IMR-90 (cell line): ENCODE measurements at regions not wholly inside any gene's neighbourhood (a gene's known extent, or its start where the extent isn't known, plus 50 kb on each side); places are given as distances from the start of the nearest gene placed in this dataset.

Experiments
- ATAC-seq: fragments of 200-7000 bp; cut with Tn5 transposase; 2 replicates; pipeline ENCODE4 v1.9.1; 2020; ENCODE audit warnings: low read depth, mild to moderate bottlenecking, moderate library complexity
- BruUV-seq: library from RNA; stranded (reverse); fragments of 400-500 nt; replicated peaks from 2 replicates; lab custom pipeline; 2021; lab: Mats Ljungman, UMichigan
- CTCF ChIA-PET: fragments of 300-600 bp; formaldehyde crosslinking; extraction: SDS; loops from one replicate; lab custom pipeline; 2021; ENCODE audit warnings: antibody characterized with exemption; lab: Yijun Ruan, JAX
- POLR2A ChIA-PET: fragments of 300-600 bp; sonication (Branson Sonifier 250); formaldehyde crosslinking; loops from one replicate; lab custom pipeline; 2022; ENCODE audit warnings: antibody characterized with exemption; ENCODE audit not compliant: unreplicated experiment; lab: Charles Lee
- DNase-seq: peaks from one replicate; pipeline ENCODE4 v3.0.0; 2013
- H2AFZ ChIP-seq: replicated peaks from 2 replicates; pipeline ENCODE3; 2013; ENCODE audit warnings: low read length, mild to moderate bottlenecking; ENCODE audit not compliant: poor library complexity
- H2AK5ac ChIP-seq: 2 replicates; pipeline ENCODE4 v1.6.1; 2013; ENCODE audit warnings: low read depth, low read length, inconsistent platforms
- H2AK9ac ChIP-seq: replicated peaks from 2 replicates; pipeline ENCODE3; 2013; ENCODE audit warnings: mild to moderate bottlenecking, low read depth, low read length, moderate library complexity; ENCODE audit not compliant: poor library complexity
- H2BK120ac ChIP-seq: 2 replicates; pipeline ENCODE4 v1.6.1; 2013; ENCODE audit warnings: low read depth, low read length, inconsistent platforms
- H2BK15ac ChIP-seq: 3 replicates; pipeline ENCODE4 v1.6.1; 2013; ENCODE audit warnings: low read depth, low read length, inconsistent platforms
- H2BK20ac ChIP-seq: 2 replicates; pipeline ENCODE4 v1.6.1; 2013; ENCODE audit warnings: low read depth, mild to moderate bottlenecking, inconsistent platforms, low read length, moderate library complexity
- H2BK5ac ChIP-seq: 2 replicates; pipeline ENCODE4 v1.6.1; 2013; ENCODE audit warnings: mild to moderate bottlenecking, low read depth, low read length, inconsistent platforms; ENCODE audit not compliant: poor library complexity, severe bottlenecking
- H3K14ac ChIP-seq: replicated peaks from 2 replicates; pipeline ENCODE4 v1.6.1; 2013; ENCODE audit warnings: low read depth, low read length, inconsistent platforms
- H3K18ac ChIP-seq: 2 replicates; pipeline ENCODE4 v1.6.1; 2013; ENCODE audit warnings: low read depth, low read length, control low read depth
- H3K23ac ChIP-seq: 2 replicates; pipeline ENCODE4 v1.6.1; 2013; ENCODE audit warnings: low read depth, low read length, inconsistent platforms
- H3K27ac ChIP-seq: 2 replicates; pipeline ENCODE4 v1.5.1; 2013; ENCODE audit warnings: mild to moderate bottlenecking, control low read depth, low read length; ENCODE audit not compliant: insufficient read depth
- H3K27me3 ChIP-seq: 2 replicates; pipeline ENCODE4 v1.6.1; 2013; ENCODE audit warnings: low read length; ENCODE audit not compliant: control insufficient read depth, insufficient read depth
- H3K36me3 ChIP-seq: 2 replicates; pipeline ENCODE4 v1.6.1; 2013; ENCODE audit warnings: low read length, mixed read lengths; ENCODE audit not compliant: control insufficient read depth, insufficient read depth
- H3K4ac ChIP-seq: 2 replicates; pipeline ENCODE4 v1.6.1; 2013; ENCODE audit warnings: low read depth, low read length, inconsistent platforms
- H3K4me1 ChIP-seq: 2 replicates; pipeline ENCODE4 v1.6.1; 2013; ENCODE audit warnings: low read length, mixed read lengths; ENCODE audit not compliant: control insufficient read depth, insufficient read depth
- H3K4me2 ChIP-seq: 2 replicates; pipeline ENCODE4 v1.6.1; 2013; ENCODE audit warnings: low read depth, mild to moderate bottlenecking, control low read depth, low read length, moderate library complexity
- H3K4me3 ChIP-seq: 2 replicates; pipeline ENCODE4 v1.5.1; 2013; ENCODE audit warnings: low read depth, mild to moderate bottlenecking, control low read depth, low read length, moderate library complexity; ENCODE audit not compliant: insufficient read depth
- H3K56ac ChIP-seq: 2 replicates; pipeline ENCODE4 v1.6.1; 2013; ENCODE audit warnings: low read length, inconsistent platforms; ENCODE audit not compliant: insufficient read depth; ENCODE audit errors: extremely low read depth
- H3K79me1 ChIP-seq, 2 experiments: 2 replicates each; pipeline ENCODE4 v1.6.1; 2013; ENCODE audit warnings: low read length in 2 of 2, inconsistent platforms in 1 of 2, low read depth in 1 of 2
- H3K9ac ChIP-seq: 2 replicates; pipeline ENCODE4 v1.6.1; 2013; ENCODE audit warnings: low read depth, low read length, control low read depth
- H3K9me1 ChIP-seq: 2 replicates; pipeline ENCODE4 v1.6.1; 2013; ENCODE audit warnings: low read length, inconsistent platforms; ENCODE audit not compliant: insufficient read depth
- H3K9me3 ChIP-seq: 2 replicates; pipeline ENCODE4 v1.6.1; 2013; ENCODE audit warnings: low read length; ENCODE audit not compliant: control insufficient read depth, insufficient read depth
- H4K20me1 ChIP-seq: 2 replicates; pipeline ENCODE4 v1.6.1; 2013; ENCODE audit warnings: low read length, inconsistent platforms; ENCODE audit not compliant: insufficient read depth
- H4K5ac ChIP-seq: 2 replicates; pipeline ENCODE4 v1.6.1; 2013; ENCODE audit warnings: mild to moderate bottlenecking, low read depth, low read length, control low read depth
- H4K8ac ChIP-seq, 2 experiments: 2 replicates each; pipeline ENCODE4 v1.6.1; 2013; ENCODE audit warnings: low read depth in 2 of 2, low read length in 2 of 2, control low read depth in 1 of 2, inconsistent platforms in 1 of 2
- H4K91ac ChIP-seq: 2 replicates; pipeline ENCODE4 v1.6.1; 2013; ENCODE audit warnings: low read depth, low read length, inconsistent platforms; ENCODE audit not compliant: insufficient read depth
- BHLHE40 ChIP-seq: fragments of 150-350 bp; IDR thresholded peaks from 2 replicates; pipeline ENCODE4 v1.6.1; 2016; ENCODE audit warnings: mild to moderate bottlenecking, low read depth, low read length
- CEBPB ChIP-seq: IDR thresholded peaks from 2 replicates; pipeline ENCODE4 v1.6.1; 2012; ENCODE audit warnings: low read depth, low read length, improper control_type of control experiment
- CHD1 ChIP-seq: IDR thresholded peaks from 2 replicates; pipeline ENCODE4 v1.6.1; 2012; ENCODE audit warnings: low read depth, low read length, improper control_type of control experiment
- FOS ChIP-seq: fragments of 150-350 bp; IDR thresholded peaks from 2 replicates; pipeline ENCODE4 v1.6.1; 2016; ENCODE audit warnings: low read depth, low read length
- MAFK ChIP-seq: IDR thresholded peaks from 2 replicates; pipeline ENCODE4 v1.6.1; 2012; ENCODE audit warnings: low read depth, low read length, improper control_type of control experiment
- MAZ ChIP-seq: IDR thresholded peaks from 2 replicates; pipeline ENCODE4 v1.6.1; 2012; ENCODE audit warnings: low read depth, mild to moderate bottlenecking, low read length, improper control_type of control experiment, moderate library complexity, borderline replicate concordance
- MXI1 ChIP-seq: IDR thresholded peaks from 2 replicates; pipeline ENCODE4 v1.6.1; 2012; ENCODE audit warnings: low read depth, mild to moderate bottlenecking, low read length, moderate library complexity, borderline replicate concordance
- NFE2L2 ChIP-seq: fragments of 150-350 bp; IDR thresholded peaks from 2 replicates; pipeline ENCODE4 v1.6.1; 2016; ENCODE audit warnings: low read depth, mild to moderate bottlenecking, low read length
- POLR2A ChIP-seq: IDR thresholded peaks from 2 replicates; pipeline ENCODE4 v1.6.1; 2012; ENCODE audit warnings: mild to moderate bottlenecking, low read depth, low read length
- RCOR1 ChIP-seq: IDR thresholded peaks from 2 replicates; pipeline ENCODE4 v1.6.1; 2012; ENCODE audit warnings: mild to moderate bottlenecking, low read length, improper control_type of control experiment; ENCODE audit not compliant: insufficient replicate concordance
- RFX5 ChIP-seq: IDR thresholded peaks from 2 replicates; pipeline ENCODE4 v1.8.0; 2012; ENCODE audit warnings: low read depth, mild to moderate bottlenecking, low read length, moderate library complexity
- SMC3 ChIP-seq: fragments of 150-350 bp; IDR thresholded peaks from 2 replicates; pipeline ENCODE4 v1.6.1; 2016; ENCODE audit warnings: low read depth, mild to moderate bottlenecking, antibody characterized with exemption, low read length, moderate library complexity
- USF2 ChIP-seq: fragments of 150-350 bp; IDR thresholded peaks from 2 replicates; pipeline ENCODE4 v1.6.1; 2017; ENCODE audit warnings: mild to moderate bottlenecking, antibody characterized with exemption, low read length, low read depth
- WGBS, 2 experiments: methylation state at CpG; one replicate each; pipeline versions ENCODE4 v1.1.5 to v1.1.7; 2013; ENCODE audit warnings: missing lambda C conversion rate in 2 of 2; ENCODE audit not compliant: insufficient read length in 1 of 2; ENCODE audit errors: extremely low coverage in 2 of 2; 5-methylcytosine and 5-hydroxymethylcytosine counted together
- dilution Hi-C: fragments of 300-500 bp; cut with HindIII; formaldehyde crosslinking; loops from one replicate; pipeline ENCODE4 v1.14.3; 2018; ENCODE audit warnings: low sequenced_read_pairs; ENCODE audit not compliant: unreplicated experiment
- in situ Hi-C: fragments of 300-500 bp; cut with MboI; formaldehyde crosslinking; loops from 3 replicates; pipeline ENCODE4 v1.14.3; 2019; ENCODE audit warnings: low sequenced_read_pairs, inconsistent platforms, mixed read lengths
- intact Hi-C: fragments of 100-400 bp; cut with micrococcal nuclease; formaldehyde crosslinking; loops from 2 replicates; pipeline ENCODE4 v1.10.0; 2022
- TF ChIP-seq, protein P1 (sequence below): fragments of 150-350 bp; IDR thresholded peaks from 2 replicates; pipeline ENCODE4 v1.6.1; 2016; ENCODE audit warnings: low read depth, mild to moderate bottlenecking, low read length, moderate library complexity, borderline replicate concordance

DNA sequence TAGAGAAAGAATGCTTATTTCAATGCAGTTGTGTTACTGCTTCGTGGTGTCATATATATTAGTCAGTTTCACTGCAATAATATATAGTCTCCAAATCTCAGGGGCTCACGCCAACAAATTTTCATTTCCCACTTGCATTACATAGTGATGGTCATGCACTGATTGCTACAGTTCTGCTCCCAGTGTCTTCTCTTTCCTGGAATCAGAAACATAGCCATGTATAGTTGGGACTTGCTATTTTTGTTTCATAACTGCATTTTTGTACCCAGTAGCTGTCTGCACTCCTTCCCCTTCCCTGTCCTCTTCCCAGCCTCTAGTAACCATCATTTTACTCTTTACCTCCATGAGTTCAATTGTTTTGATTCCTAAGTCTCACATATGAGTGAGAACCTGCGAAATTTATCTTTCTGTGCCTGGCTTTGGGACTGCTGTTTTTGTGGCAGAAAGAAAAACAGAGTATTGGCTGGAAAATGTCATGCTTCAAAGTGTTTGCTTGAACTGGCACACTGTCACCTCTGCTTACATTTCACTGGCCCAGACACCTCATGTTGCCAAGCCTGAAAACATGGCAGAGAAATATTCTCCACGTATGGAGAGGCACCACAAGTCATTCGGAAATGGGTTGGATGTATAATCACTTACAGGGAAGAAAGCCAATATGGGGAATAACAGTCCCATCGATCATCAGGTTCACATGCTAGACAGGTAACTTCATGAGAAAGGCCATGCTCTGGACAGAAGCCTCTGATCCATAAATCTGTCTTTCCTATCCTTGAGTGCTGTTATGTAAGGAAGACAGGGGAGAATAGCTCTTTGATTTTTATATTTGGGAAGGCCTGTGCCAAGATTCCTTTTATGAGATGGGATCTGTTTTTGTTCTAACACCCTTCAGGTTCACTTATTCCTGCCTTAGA is 60.4 kb upstream of the BACH1 start (continued):
- TF ChIP-seq POLR2A (no peak), RFX5 (no peak), NFE2L2 (no peak)

- no peaks in the 10 kb centered on the region for H3K36me3 ChIP-seq
- peak overlapping the region; percentile 58; the same call in 1 of the 2 replicates for H2BK20ac ChIP-seq
- H3K23ac ChIP-seq: 0 out of 2 replicates have a peak overlapping the region, but pooled peaks have one; percentile 29
- H3K27ac ChIP-seq: no peak overlapping the region
- intact Hi-C loops (no loop called here), in situ Hi-C loops (no loop called here), dilution Hi-C loops (no loop called here)
- H2BK15ac ChIP-seq: 0 out of 3 replicates have a peak overlapping the region, but pooled peaks have one; percentile 28
- H2AK5ac ChIP-seq: no peak overlapping the region
- H4K91ac ChIP-seq: peak overlapping the region; percentile 43; the same call in 1 of the 2 replicates
- H4K20me1 ChIP-seq: no peaks in the 10 kb centered on the region
- H3K4me3 ChIP-seq: no peak overlapping the region
- peaks cover 4% of the 10 kb centered on the region; the same call in 1 of the 2 replicates for H3K9me1 ChIP-seq
- no peak overlapping the region for H3K9ac ChIP-seq
- peak overlapping the region; percentile 65; the same call in 1 of the 2 replicates for H3K4ac ChIP-seq
- no peak overlapping the region for H3K56ac ChIP-seq
- H3K18ac ChIP-seq: peak overlapping the region; percentile 10; the same call in 1 of the 2 replicates
- H3K27me3 ChIP-seq: no peaks in the 10 kb centered on the region
- H2BK5ac ChIP-seq: no peak overlapping the region
- POLR2A ChIA-PET: no interaction called here
- ATAC-seq: no peak
- no TSS peak for BruUV-seq
- H2AK9ac ChIP-seq: no peak overlapping the region
- CTCF ChIA-PET: no interaction called here
- H3K4me2 ChIP-seq: no peak overlapping the region
- H2AFZ ChIP-seq: no peak overlapping the region
- 80% methylated on average over 1 of the region's 3 CpGs; no CpG with 5 or more reads in 1 of the 2 experiments for WGBS, 2 experiments
- H3K14ac ChIP-seq: 0 out of 2 replicates have a peak overlapping the region, but pooled peaks have one; percentile 65
- peak overlapping the region; percentile 51; the same call in 1 of the 2 replicates for H2BK120ac ChIP-seq
- H4K8ac ChIP-seq: peak overlapping the region in 1 of 2 experiments; percentile 53; a peak in 1 of 4 replicates
- no peaks in the 10 kb centered on the region for H3K9me3 ChIP-seq
- H3K4me1 ChIP-seq: peaks cover 13% of the 10 kb centered on the region
- H3K79me1 ChIP-seq: no peaks in the 10 kb centered on the region
- DNase-seq: peak; percentile 76
- no peak overlapping the region; the same call in 1 of the 2 replicates for H4K5ac ChIP-seq
- TF ChIP-seq CHD1 (no peak), BHLHE40 (no peak), RFX5 (no peak), USF2 (no peak), FOS (no peak), RCOR1 (no peak), MAZ (no peak), SMC3 (no peak), NFE2L2 (no peak), CEBPB (no peak), POLR2A (no peak), MAFK (no peak), MXI1 (no peak)
- TF ChIP-seq, protein P1, sequence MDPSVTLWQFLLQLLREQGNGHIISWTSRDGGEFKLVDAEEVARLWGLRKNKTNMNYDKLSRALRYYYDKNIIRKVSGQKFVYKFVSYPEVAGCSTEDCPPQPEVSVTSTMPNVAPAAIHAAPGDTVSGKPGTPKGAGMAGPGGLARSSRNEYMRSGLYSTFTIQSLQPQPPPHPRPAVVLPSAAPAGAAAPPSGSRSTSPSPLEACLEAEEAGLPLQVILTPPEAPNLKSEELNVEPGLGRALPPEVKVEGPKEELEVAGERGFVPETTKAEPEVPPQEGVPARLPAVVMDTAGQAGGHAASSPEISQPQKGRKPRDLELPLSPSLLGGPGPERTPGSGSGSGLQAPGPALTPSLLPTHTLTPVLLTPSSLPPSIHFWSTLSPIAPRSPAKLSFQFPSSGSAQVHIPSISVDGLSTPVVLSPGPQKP: no peak
These were observed 59.8 kb upstream of the BACH1 start for GRCh38 chr21:29238967-29239290.
